Mesendoderm (in vitro differentiated cells): ENCODE measurements at regions not wholly inside any gene's neighbourhood (a gene's known extent, or its start where the extent isn't known, plus 50 kb on each side); places are given as distances from the start of the nearest gene placed in this dataset.
A peak's percentile ranks its signal among the peaks of the same experiment; 100 is the strongest.

ENCODE experiments used
- DNase-seq: peaks from one replicate; pipeline ENCODE4 v3.0.0; 2013
- H2AK5ac ChIP-seq: 2 replicates; pipeline ENCODE4 v1.6.1; 2013; ENCODE audit warnings: low read length, inconsistent platforms
- H2BK120ac ChIP-seq: 2 replicates; pipeline ENCODE4 v1.6.1; 2013; ENCODE audit warnings: low read depth, mild to moderate bottlenecking, low read length, moderate library complexity, mixed read lengths
- H2BK15ac ChIP-seq: replicated peaks from 2 replicates; pipeline ENCODE4 v1.6.1; 2013; ENCODE audit warnings: low read depth, mild to moderate bottlenecking, moderate library complexity
- H2BK5ac ChIP-seq: 2 replicates; pipeline ENCODE4 v1.6.1; 2013; ENCODE audit warnings: low read length, inconsistent platforms
- H3K18ac ChIP-seq: 2 replicates; pipeline ENCODE4 v1.6.1; 2013; ENCODE audit warnings: mild to moderate bottlenecking, low read length, mixed read lengths
- H3K23ac ChIP-seq: one replicate; pipeline ENCODE4 v1.6.1; 2013; ENCODE audit warnings: low read length
- H3K27ac ChIP-seq: 2 replicates; pipeline ENCODE4 v1.5.1; 2013; ENCODE audit warnings: low read depth, mild to moderate bottlenecking, inconsistent platforms, low read length, moderate library complexity
- H3K27me3 ChIP-seq: 2 replicates; pipeline ENCODE4 v1.6.1; 2013; ENCODE audit warnings: low read length, control low read depth, mild to moderate bottlenecking, inconsistent platforms; ENCODE audit not compliant: insufficient read depth, poor library complexity
- H3K36me3 ChIP-seq: 2 replicates; pipeline ENCODE4 v1.6.1; 2013; ENCODE audit warnings: low read length, inconsistent platforms; ENCODE audit not compliant: control insufficient read depth, insufficient read depth
- H3K4ac ChIP-seq: one replicate; pipeline ENCODE4 v1.6.1; 2013; ENCODE audit warnings: low read depth, mild to moderate bottlenecking, low read length, moderate library complexity
- H3K4me1 ChIP-seq: 2 replicates; pipeline ENCODE4 v1.6.1; 2013; ENCODE audit warnings: low read depth, low read length, inconsistent platforms; ENCODE audit not compliant: control insufficient read depth
- H3K4me2 ChIP-seq: 2 replicates; pipeline ENCODE4 v1.6.1; 2013; ENCODE audit warnings: low read length
- H3K4me3 ChIP-seq: 2 replicates; pipeline ENCODE4 v1.5.1; 2013; ENCODE audit warnings: mild to moderate bottlenecking, low read length
- H3K56ac ChIP-seq: one replicate; pipeline ENCODE4 v1.6.1; 2013; ENCODE audit warnings: low read length
- H3K79me1 ChIP-seq: 2 replicates; pipeline ENCODE4 v1.6.1; 2013; ENCODE audit warnings: low read length, inconsistent platforms
- H3K79me2 ChIP-seq: 2 replicates; pipeline ENCODE4 v1.6.1; 2013; ENCODE audit warnings: mild to moderate bottlenecking, low read length; ENCODE audit not compliant: control insufficient read depth, insufficient read depth
- H3K9ac ChIP-seq: 2 replicates; pipeline ENCODE4 v1.6.1; 2013; ENCODE audit warnings: low read length, inconsistent platforms
- H4K5ac ChIP-seq: one replicate; pipeline ENCODE4 v1.6.1; 2013; ENCODE audit warnings: low read length
- H4K8ac ChIP-seq: one replicate; pipeline ENCODE4 v1.6.1; 2013; ENCODE audit warnings: low read depth, mild to moderate bottlenecking, control low read depth, low read length, moderate library complexity
- WGBS: extraction: QIAGEN DNeasy Blood & Tissue Kit; methylation state at CpG from one replicate; pipeline ENCODE4 v1.1.7; 2013; ENCODE audit warnings: low lambda C conversion rate, missing lambda C conversion rate; ENCODE audit not compliant: insufficient coverage; ENCODE audit errors: extremely low coverage; 5-methylcytosine and 5-hydroxymethylcytosine counted together

GRCh38 chr4:133776961-133777360 is 424.6 kb downstream of the PABPC4L start:
- H3K18ac ChIP-seq: no peak overlapping the region
- H3K4me2 ChIP-seq: no peak overlapping the region
- no peaks in the 10 kb centered on the region for H3K36me3 ChIP-seq
- H2AK5ac ChIP-seq: no peak overlapping the region
- H3K27me3 ChIP-seq: no peaks in the 10 kb centered on the region
- no peak overlapping the region for H4K5ac ChIP-seq
- H3K56ac ChIP-seq: no peak overlapping the region
- no peaks in the 10 kb centered on the region for H3K4me1 ChIP-seq
- no peak overlapping the region for H2BK15ac ChIP-seq
- no peaks in the 10 kb centered on the region for H3K79me1 ChIP-seq
- no peak overlapping the region for H3K4me3 ChIP-seq
- no peak overlapping the region for H3K9ac ChIP-seq
- no peak overlapping the region for H3K27ac ChIP-seq
- H2BK120ac ChIP-seq: no peak overlapping the region
- H3K23ac ChIP-seq: no peak overlapping the region
- H3K79me2 ChIP-seq: no peaks in the 10 kb centered on the region
- no peak for DNase-seq
- H3K4ac ChIP-seq: no peak overlapping the region
- no peak overlapping the region for H4K8ac ChIP-seq
- H2BK5ac ChIP-seq: no peak overlapping the region
- WGBS: no CpG with 5 or more reads among the region's 4 CpGs

GRCh38 chr4:133776503-133776902 is 425.1 kb downstream of the PABPC4L start:
- Histone ChIP-seq H2AK5ac (no peak overlapping the region), H3K36me3 (no peaks in the 10 kb centered on the region), H3K79me1 (no peaks in the 10 kb centered on the region), H3K79me2 (no peaks in the 10 kb centered on the region), H3K18ac (no peak overlapping the region), H3K4me3 (no peak overlapping the region), H2BK120ac (no peak overlapping the region), H3K4me1 (no peaks in the 10 kb centered on the region), H2BK15ac (no peak overlapping the region), H3K4me2 (no peak overlapping the region), H3K27ac (no peak overlapping the region), H3K27me3 (no peaks in the 10 kb centered on the region), H3K23ac (no peak overlapping the region), H3K9ac (no peak overlapping the region), H4K8ac (no peak overlapping the region), H2BK5ac (no peak overlapping the region), H3K4ac (no peak overlapping the region), H4K5ac (no peak overlapping the region), H3K56ac (no peak overlapping the region)
- WGBS: no CpG with 5 or more reads among the region's 2 CpGs
- DNase-seq: no peak

- Histone ChIP-seq H3K4me1 (no peaks in the 10 kb centered on the region), H3K79me1 (no peaks in the 10 kb centered on the region), H3K18ac (no peak overlapping the region), H3K9ac (no peak overlapping the region), H3K4me3 (no peak overlapping the region), H3K36me3 (no peaks in the 10 kb centered on the region), H3K23ac (no peak overlapping the region), H3K27me3 (no peaks in the 10 kb centered on the region), H3K56ac (no peak overlapping the region), H3K4ac (no peak overlapping the region), H3K79me2 (no peaks in the 10 kb centered on the region), H4K5ac (no peak overlapping the region), H2BK5ac (no peak overlapping the region), H3K4me2 (no peak overlapping the region), H3K27ac (no peak overlapping the region), H2AK5ac (no peak overlapping the region), H2BK120ac (no peak overlapping the region), H2BK15ac (no peak overlapping the region), H4K8ac (no peak overlapping the region)
- DNase-seq: no peak
Measured at GRCh38 chr4:133775881-133776280, 425.7 kb downstream of the PABPC4L start.

GRCh38 chr4:133775469-133775868 is 426.1 kb downstream of the PABPC4L start:
- no peak overlapping the region for H4K5ac ChIP-seq
- no peaks in the 10 kb centered on the region for H3K4me1 ChIP-seq
- no peak overlapping the region for H2BK5ac ChIP-seq
- H3K9ac ChIP-seq: no peak overlapping the region
- no peak overlapping the region for H3K56ac ChIP-seq
- no peak overlapping the region for H2AK5ac ChIP-seq
- H3K4me3 ChIP-seq: no peak overlapping the region
- DNase-seq: no peak
- H4K8ac ChIP-seq: no peak overlapping the region
- no CpG with 5 or more reads among the region's 1 CpG for WGBS
- H3K23ac ChIP-seq: no peak overlapping the region
- no peak overlapping the region for H3K4me2 ChIP-seq
- no peak overlapping the region for H2BK15ac ChIP-seq
- no peak overlapping the region for H3K4ac ChIP-seq
- no peaks in the 10 kb centered on the region for H3K79me2 ChIP-seq
- no peaks in the 10 kb centered on the region for H3K27me3 ChIP-seq
- no peak overlapping the region for H3K18ac ChIP-seq
- no peak overlapping the region for H2BK120ac ChIP-seq
- no peaks in the 10 kb centered on the region for H3K79me1 ChIP-seq
- H3K36me3 ChIP-seq: no peaks in the 10 kb centered on the region
- no peak overlapping the region for H3K27ac ChIP-seq

GRCh38 chr4:133759428-133759827 is 442.2 kb downstream of the PABPC4L start:
- no peak overlapping the region for H3K23ac ChIP-seq

GRCh38 chr4:133741766-133742165 is 459.8 kb downstream of the PABPC4L start:
- Histone ChIP-seq H3K23ac (no peak overlapping the region), H3K56ac (no peak overlapping the region)
- WGBS: no CpG with 5 or more reads among the region's 3 CpGs

More at GRCh38 chr4:133759428-133759827, 442.2 kb downstream of the PABPC4L start:
- WGBS: no CpG with 5 or more reads among the region's 7 CpGs
- no peak overlapping the region for H2BK15ac ChIP-seq
- H3K27me3 ChIP-seq: no peaks in the 10 kb centered on the region
- peak; percentile 78 for DNase-seq
- H3K79me1 ChIP-seq: no peaks in the 10 kb centered on the region
- no peak overlapping the region for H4K8ac ChIP-seq
- H3K9ac ChIP-seq: no peak overlapping the region
- no peak overlapping the region for H3K4me2 ChIP-seq
- no peak overlapping the region for H3K18ac ChIP-seq
- no peak overlapping the region for H2AK5ac ChIP-seq
- no peak overlapping the region for H2BK5ac ChIP-seq
- H3K36me3 ChIP-seq: no peaks in the 10 kb centered on the region
- H3K27ac ChIP-seq: no peak overlapping the region
- H4K5ac ChIP-seq: no peak overlapping the region
- H3K56ac ChIP-seq: no peak overlapping the region
- no peak overlapping the region for H2BK120ac ChIP-seq
- no peak overlapping the region for H3K4ac ChIP-seq
- no peaks in the 10 kb centered on the region for H3K79me2 ChIP-seq
- H3K4me1 ChIP-seq: no peaks in the 10 kb centered on the region
- no peak overlapping the region for H3K4me3 ChIP-seq

More at GRCh38 chr4:133741766-133742165, 459.8 kb downstream of the PABPC4L start:
- H3K4me1 ChIP-seq: no peaks in the 10 kb centered on the region
- H3K36me3 ChIP-seq: no peaks in the 10 kb centered on the region
- H3K4me2 ChIP-seq: no peak overlapping the region
- no peak overlapping the region for H2BK120ac ChIP-seq
- no peaks in the 10 kb centered on the region for H3K79me2 ChIP-seq
- H2AK5ac ChIP-seq: no peak overlapping the region
- H3K27ac ChIP-seq: no peak overlapping the region
- no peak overlapping the region for H3K4me3 ChIP-seq
- H4K5ac ChIP-seq: no peak overlapping the region
- no peak overlapping the region for H2BK15ac ChIP-seq
- no peak for DNase-seq
- no peak overlapping the region for H2BK5ac ChIP-seq
- H3K79me1 ChIP-seq: no peaks in the 10 kb centered on the region
- no peaks in the 10 kb centered on the region for H3K27me3 ChIP-seq
- no peak overlapping the region for H3K4ac ChIP-seq
- H3K9ac ChIP-seq: no peak overlapping the region
- no peak overlapping the region for H4K8ac ChIP-seq
- H3K18ac ChIP-seq: no peak overlapping the region
